ENCODE measurements at regions not wholly inside any gene's neighbourhood (a gene's known extent, or its start where the extent isn't known, plus 50 kb on each side); places are given as distances from the start of the nearest gene placed in this dataset.

GRCh38 chr3:117596503-117596902 lies 886.9 kb downstream of the TUSC7 start:
- TF ChIP-seq, protein P1, sequence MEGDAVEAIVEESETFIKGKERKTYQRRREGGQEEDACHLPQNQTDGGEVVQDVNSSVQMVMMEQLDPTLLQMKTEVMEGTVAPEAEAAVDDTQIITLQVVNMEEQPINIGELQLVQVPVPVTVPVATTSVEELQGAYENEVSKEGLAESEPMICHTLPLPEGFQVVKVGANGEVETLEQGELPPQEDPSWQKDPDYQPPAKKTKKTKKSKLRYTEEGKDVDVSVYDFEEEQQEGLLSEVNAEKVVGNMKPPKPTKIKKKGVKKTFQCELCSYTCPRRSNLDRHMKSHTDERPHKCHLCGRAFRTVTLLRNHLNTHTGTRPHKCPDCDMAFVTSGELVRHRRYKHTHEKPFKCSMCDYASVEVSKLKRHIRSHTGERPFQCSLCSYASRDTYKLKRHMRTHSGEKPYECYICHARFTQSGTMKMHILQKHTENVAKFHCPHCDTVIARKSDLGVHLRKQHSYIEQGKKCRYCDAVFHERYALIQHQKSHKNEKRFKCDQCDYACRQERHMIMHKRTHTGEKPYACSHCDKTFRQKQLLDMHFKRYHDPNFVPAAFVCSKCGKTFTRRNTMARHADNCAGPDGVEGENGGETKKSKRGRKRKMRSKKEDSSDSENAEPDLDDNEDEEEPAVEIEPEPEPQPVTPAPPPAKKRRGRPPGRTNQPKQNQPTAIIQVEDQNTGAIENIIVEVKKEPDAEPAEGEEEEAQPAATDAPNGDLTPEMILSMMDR (IDR thresholded peaks at IDR 0.05; ENCODE audit: control extremely low read depth in 1 of 3, insufficient read depth in 1 of 3, low read depth in 1 of 3, low read length in 3 of 3): no peak
- no peak for TF ChIP-seq POLR2A (IDR thresholded peaks at IDR 0.05; ENCODE audit: control extremely low read depth in 1 of 2, low read depth in 2 of 2, low read length in 2 of 2)
- TF ChIP-seq SUZ12 (IDR thresholded peaks at IDR 0.05; ENCODE audit: low read length): no peak
- TF ChIP-seq EZH2 (IDR thresholded peaks at IDR 0.05; ENCODE audit: low read depth, low read length, severe bottlenecking): no peak
- TF ChIP-seq TAF1 (IDR thresholded peaks at IDR 0.05; ENCODE audit: low read depth, low read length): no peak
- no peak for TF ChIP-seq EGR1 (IDR thresholded peaks at IDR 0.05; ENCODE audit: borderline replicate concordance, low read depth, low read length)
- TF ChIP-seq TAF7 (optimal IDR thresholded peaks at IDR 0.05; ENCODE audit: borderline replicate concordance, low read depth, low read length): no peak
- TF ChIP-seq JUN (IDR thresholded peaks at IDR 0.05; ENCODE audit: low read depth, low read length): no peak
- TF ChIP-seq SIX5 (IDR thresholded peaks at IDR 0.05; ENCODE audit: low read depth, low read length): no peak
- no peak for TF ChIP-seq ZNF274 (IDR thresholded peaks at IDR 0.05; ENCODE audit: borderline replicate concordance, extremely low read depth, low read length)
- no peak for TF ChIP-seq GTF2F1 (IDR thresholded peaks at IDR 0.05; ENCODE audit: borderline replicate concordance, low read depth, low read length)
- TF ChIP-seq POLR2AphosphoS5 (IDR thresholded peaks at IDR 0.05; ENCODE audit: low read depth, low read length): no peak
- no peak for TF ChIP-seq SRF (IDR thresholded peaks at IDR 0.05; ENCODE audit: low read depth, low read length)
- no peak for TF ChIP-seq CBX8 (IDR thresholded peaks at IDR 0.05; ENCODE audit: borderline replicate concordance, low read depth, low read length)
